GM12878 (cell line): ENCODE measurements at regions not wholly inside any gene's neighbourhood (a gene's known extent, or its start where the extent isn't known, plus 50 kb on each side); places are given as distances from the start of the nearest gene placed in this dataset.

ENCODE experiments used
- ATAC-seq: fragments of 200-7000 bp; cut with Tn5 transposase; 3 replicates; pipeline ENCODE4 v1.9.1; 2020; ENCODE audit warnings: mild to moderate bottlenecking, moderate library complexity
- BruUV-seq: library from RNA; stranded (reverse); fragments of 400-500 nt; replicated peaks from 2 replicates; lab custom pipeline; 2021; lab: Mats Ljungman, UMichigan
- CTCF ChIA-PET: fragments of 300-600 bp; sonication (Branson Sonifier 250); formaldehyde crosslinking; extraction: SDS; loops from one replicate; lab custom pipeline; 2021; ENCODE audit warnings: inconsistent platforms; lab: Yijun Ruan, JAX
- POLR2A ChIA-PET: fragments of 350-600 bp; formaldehyde crosslinking; extraction: SDS; loops from one replicate; lab custom pipeline; 2021; ENCODE audit warnings: inconsistent platforms; lab: Charles Lee
- RAD21 ChIA-PET: fragments of 300-600 bp; sonication (Branson Sonifier 250); formaldehyde crosslinking; loops from one replicate; lab custom pipeline; 2023; ENCODE audit warnings: antibody characterized with exemption; ENCODE audit not compliant: unreplicated experiment; lab: Charles Lee
- SMC1A ChIA-PET: fragments of 300-600 bp; sonication (Branson Sonifier 250); formaldehyde crosslinking; loops from one replicate; lab custom pipeline; 2023; ENCODE audit not compliant: unreplicated experiment, uncharacterized antibody; lab: Charles Lee
- DNase-seq: peaks from one replicate; pipeline ENCODE4 v3.0.0-alpha.2; 2011; ENCODE audit warnings: low read depth, low spot score
- FAIRE-seq: peaks from 3 replicates; lab custom pipeline; 2011; peaks lifted over from hg19 to GRCh38; lab: Jason Lieb, UNC
- H2AFZ ChIP-seq: 2 replicates; pipeline ENCODE4 v1.6.0; 2011; ENCODE audit warnings: low read depth, low read length, control low read depth; ENCODE audit not compliant: control insufficient read depth
- H3K27ac ChIP-seq: 2 replicates; pipeline ENCODE4 v1.5.1; 2011; ENCODE audit warnings: control low read depth; ENCODE audit not compliant: control insufficient read depth, insufficient read depth
- H3K27me3 ChIP-seq, 2 experiments: replicated peaks in 1 of 2; 2 replicates each; pipeline versions ENCODE4 v1.6.0 to v1.6.1; 2011; ENCODE audit warnings: low read length in 1 of 2; ENCODE audit not compliant: control insufficient read depth in 2 of 2, insufficient read depth in 2 of 2
- H3K36me3 ChIP-seq, 2 experiments: 2 replicates each; pipeline ENCODE4 v1.5.1; 2011; ENCODE audit warnings: low read length in 1 of 2; ENCODE audit not compliant: control insufficient read depth in 2 of 2, insufficient read depth in 2 of 2
- H3K4me1 ChIP-seq: 2 replicates; pipeline ENCODE4 v1.6.1; 2011; ENCODE audit warnings: mild to moderate bottlenecking, low read length, moderate library complexity, mixed read lengths; ENCODE audit not compliant: control insufficient read depth, insufficient read depth
- H3K4me2 ChIP-seq: 2 replicates; pipeline ENCODE4 v1.6.0; 2011; ENCODE audit warnings: control low read depth; ENCODE audit not compliant: control insufficient read depth, insufficient read depth
- H3K4me3 ChIP-seq: fragments of 200-600 bp; sonication (generic); 2 replicates; pipeline ENCODE4 v1.5.1; 2016
- H3K79me2 ChIP-seq: 2 replicates; pipeline ENCODE4 v1.6.0; 2011; ENCODE audit warnings: low read length; ENCODE audit not compliant: control insufficient read depth, insufficient read depth
- H3K9ac ChIP-seq: 2 replicates; pipeline ENCODE4 v1.8.0; 2011; ENCODE audit warnings: low read length, control low read depth, mixed read lengths; ENCODE audit not compliant: control insufficient read depth, insufficient read depth
- H3K9me3 ChIP-seq: replicated peaks from 3 replicates; pipeline ENCODE4 v1.5.1; 2011; ENCODE audit warnings: mild to moderate bottlenecking, low read length; ENCODE audit not compliant: control insufficient read depth, insufficient read depth
- H4K20me1 ChIP-seq: 2 replicates; pipeline ENCODE4 v1.6.0; 2011; ENCODE audit not compliant: control insufficient read depth, insufficient read depth
- CTCF ChIP-seq, 3 experiments: IDR thresholded peaks in 2 of 3; conservative IDR thresholded peaks in 1 of 3; 2 replicates each; pipeline ENCODE4 v1.5.1; 2011; ENCODE audit warnings: low read depth in 3 of 3, low read length in 3 of 3, mild to moderate bottlenecking in 3 of 3, control low read depth in 2 of 3, moderate library complexity in 2 of 3, inconsistent platforms in 1 of 3, mixed read lengths in 1 of 3; ENCODE audit not compliant: control insufficient read depth in 2 of 3, insufficient read depth in 1 of 3; ENCODE audit errors: extremely low read depth in 1 of 3
- E2F8 ChIP-seq: fragments of 450-650 bp; IDR thresholded peaks from 2 replicates; pipeline ENCODE4 v1.6.1; 2018; ENCODE audit warnings: mild to moderate bottlenecking, low read depth, moderate library complexity; ENCODE audit not compliant: partially characterized antibody
- MXI1 ChIP-seq: fragments of 150-350 bp; IDR thresholded peaks from 2 replicates; pipeline ENCODE4 v1.6.1; 2011; ENCODE audit warnings: low read depth, mild to moderate bottlenecking, inconsistent platforms, low read length, improper control_type of control experiment
- POLR2A ChIP-seq: IDR thresholded peaks from 2 replicates; pipeline ENCODE4 v1.6.1; 2011; ENCODE audit warnings: low read depth, mild to moderate bottlenecking, low read length
- TCF12 ChIP-seq: IDR thresholded peaks from 2 replicates; pipeline ENCODE4 v1.6.1; 2011; ENCODE audit warnings: low read depth, mild to moderate bottlenecking, low read length
- WGBS: methylation state at CpG from one replicate; pipeline ENCODE4 v1.1.6; 2016; ENCODE audit warnings: low lambda C conversion rate; ENCODE audit not compliant: insufficient replicate concordance, insufficient coverage; ENCODE audit errors: missing lambda C conversion rate; 5-methylcytosine and 5-hydroxymethylcytosine counted together
- in situ Hi-C: fragments of 300-500 bp; cut with MboI; formaldehyde crosslinking; loops from 9 replicates; pipeline ENCODE4 v1.14.3; 2018; ENCODE audit warnings: mixed read lengths
- intact Hi-C: fragments of 100-400 bp; cut with micrococcal nuclease; formaldehyde crosslinking; loops from one replicate; pipeline ENCODE4 v1.14.2; 2022; ENCODE audit not compliant: unreplicated experiment

GRCh38 chr5:7271435-7272084 is 124.4 kb upstream of the ADCY2 start:
- Histone ChIP-seq H3K9me3 (no peaks in the 10 kb centered on the region), H3K27me3 (no peaks in the 10 kb centered on the region), H3K79me2 (no peaks in the 10 kb centered on the region), H4K20me1 (no peaks in the 10 kb centered on the region), H3K27ac (no peak overlapping the region), H2AFZ (no peak overlapping the region), H3K4me3 (no peak overlapping the region), H3K4me1 (no peaks in the 10 kb centered on the region), H3K4me2 (no peak overlapping the region), H3K9ac (no peak overlapping the region), H3K36me3 (no peaks in the 10 kb centered on the region)
- ATAC-seq (no peak), DNase-seq (no peak), FAIRE-seq (no peak)
- ChIA-PET CTCF (interaction anchor here (0.6 kb wide), 1 partner anchor 174 kb away, joined by 6 read pairs; no protein-coding TSS in a partner anchor), RAD21 (no interaction called here), SMC1A (no interaction called here), POLR2A (no interaction called here)
- intact Hi-C loops (no loop called here), in situ Hi-C loops (no loop called here)
- no TSS peak for BruUV-seq
- 0% methylated on average over 6 of the region's 6 CpGs for WGBS
- TF ChIP-seq POLR2A = no peak
- no peak for TF ChIP-seq TCF12
- TF ChIP-seq CTCF (IDR thresholded peaks at IDR 0.05 in 2 of 3, conservative IDR thresholded peaks at IDR 0.05 in 1 of 3; ENCODE audit: control insufficient read depth in 2 of 3, extremely low read depth in 1 of 3, insufficient read depth in 1 of 3, low read depth in 3 of 3, low read length in 3 of 3) = no peak
- no peak for TF ChIP-seq MXI1
- TF ChIP-seq E2F8 = no peak
